ENCODE measurements at regions not wholly inside any gene's neighbourhood (a gene's known extent, or its start where the extent isn't known, plus 50 kb on each side); places are given as distances from the start of the nearest gene placed in this dataset.

DNA sequence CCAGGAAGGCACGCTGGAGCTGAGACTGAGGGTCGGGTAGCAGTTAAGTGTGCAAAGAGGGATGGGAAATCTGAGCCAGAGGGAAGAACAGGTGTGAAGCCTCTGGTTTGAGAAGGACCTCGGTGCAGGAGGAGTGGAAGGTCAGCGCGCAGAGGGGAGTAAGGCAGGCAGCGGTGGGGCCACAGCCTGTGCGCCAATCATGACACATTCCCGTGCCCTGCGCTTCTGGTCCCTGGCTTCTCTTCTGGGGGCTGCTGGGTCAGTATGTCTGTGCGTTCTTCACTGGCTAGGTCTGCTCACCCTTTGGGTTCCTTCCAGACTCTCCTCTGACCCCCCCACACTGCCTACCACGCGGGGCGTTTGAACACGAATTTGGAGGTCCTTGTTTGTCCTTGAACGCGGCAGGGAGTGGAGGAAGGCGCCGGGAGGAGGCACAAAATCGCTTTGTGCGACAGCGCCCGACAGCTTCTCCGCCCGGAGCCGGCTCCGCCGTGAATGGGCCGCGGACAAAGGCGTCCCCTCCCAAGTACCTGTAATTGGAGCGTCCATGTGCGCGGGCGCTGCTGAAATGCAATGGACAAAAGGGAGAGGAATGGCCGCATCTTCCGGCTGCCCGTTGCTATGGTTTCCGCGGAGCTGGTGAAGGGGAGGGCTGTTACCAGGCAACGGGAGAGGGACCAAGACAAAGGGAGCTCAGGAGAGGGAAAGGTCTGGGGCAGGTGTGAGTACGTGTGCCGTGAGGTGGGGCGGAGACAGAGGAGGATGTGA, 207.2 kb upstream of the SRRM4 start:
- Histone ChIP-seq H3K27ac (replicated peaks in 1 of 4) (no peak overlapping the region), H3K36me3 (no peaks in the 10 kb centered on the region), H3K4me3 (no peak overlapping the region), H3K9me3 (peaks cover 0 to 14% (median 0%) of the 10 kb centered on the region in 4 donors), H3K4me1 (peaks cover 0 to 6% (median 0%) of the 10 kb centered on the region in 4 donors), H3K27me3 (peaks cover 0 to 43% (median 0%) of the 10 kb centered on the region in 4 donors)
- TF ChIP-seq POLR2A (IDR thresholded peaks at IDR 0.05; ENCODE audit: low read depth) (no peak), POLR2AphosphoS5 (IDR thresholded peaks at IDR 0.05) (no peak), EP300 (IDR thresholded peaks at IDR 0.05) (no peak), CTCF (IDR thresholded peaks at IDR 0.05) (no peak)
- no peak for DNase-seq (ENCODE audit: extremely low spot score)
- intact Hi-C loops (cut with DNase I): no loop called here
- WGBS: 13% methylated on average over 43 of the region's 43 CpGs

DNA sequence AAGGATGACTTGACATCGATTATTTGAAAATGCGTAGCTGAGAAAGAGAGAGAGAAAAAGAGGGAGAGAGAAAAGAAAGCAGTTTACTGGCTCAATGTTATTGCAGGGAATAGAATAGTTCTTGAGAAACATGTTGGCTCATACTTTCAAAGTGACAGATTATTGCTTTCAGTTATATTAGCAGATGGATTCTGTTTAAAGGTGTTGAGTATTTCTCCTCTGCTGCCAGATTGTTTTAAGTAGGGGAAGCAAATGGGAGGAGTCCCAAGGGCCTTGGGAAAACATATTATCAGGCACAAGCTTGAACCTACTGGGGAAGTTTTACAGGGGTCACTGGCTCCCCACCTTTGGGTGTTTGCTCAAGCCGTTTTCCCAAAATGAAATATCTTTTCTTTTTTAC, 203.8 kb upstream of the SRRM4 start:
- no peak for TF ChIP-seq EP300 (IDR thresholded peaks at IDR 0.05)
- no peak for TF ChIP-seq POLR2AphosphoS5 (IDR thresholded peaks at IDR 0.05)
- TF ChIP-seq POLR2A (IDR thresholded peaks at IDR 0.05; ENCODE audit: low read depth): no peak
- Histone ChIP-seq H3K4me3 (no peak overlapping the region), H3K4me1 (peaks cover 0 to 6% (median 0%) of the 10 kb centered on the region in 4 donors), H3K27ac (replicated peaks in 1 of 4) (no peak overlapping the region), H3K27me3 (peaks cover 0 to 23% (median 0%) of the 10 kb centered on the region in 4 donors), H3K36me3 (no peaks in the 10 kb centered on the region), H3K9me3 (peaks cover 0 to 12% (median 0%) of the 10 kb centered on the region in 4 donors)
- 57% methylated on average over 3 of the region's 3 CpGs for WGBS
- no peak for DNase-seq (ENCODE audit: extremely low spot score)
- intact Hi-C loops (cut with DNase I): no loop called here

- intact Hi-C loops (cut with DNase I): no loop called here
- peaks cover 0 to 17% (median 0%) of the 10 kb centered on the region in 4 donors for H3K27me3 ChIP-seq
- WGBS: 66% methylated on average over 2 of the region's 2 CpGs
- H3K4me1 ChIP-seq: peaks cover 0 to 6% (median 0%) of the 10 kb centered on the region in 4 donors
- no peaks in the 10 kb centered on the region for H3K36me3 ChIP-seq
- TF ChIP-seq CTCF (IDR thresholded peaks at IDR 0.05) (no peak), EP300 (IDR thresholded peaks at IDR 0.05) (no peak), POLR2A (IDR thresholded peaks at IDR 0.05; ENCODE audit: low read depth) (no peak), POLR2AphosphoS5 (IDR thresholded peaks at IDR 0.05) (no peak)
- no peak overlapping the region for H3K4me3 ChIP-seq
- peak; percentile 50 for DNase-seq (ENCODE audit: extremely low spot score)
- peaks cover 0 to 7% (median 0%) of the 10 kb centered on the region in 4 donors for H3K9me3 ChIP-seq
- no peak overlapping the region for H3K27ac ChIP-seq (replicated peaks in 1 of 4)
Measured at GRCh38 chr12:118778077-118778476, 203.3 kb upstream of the SRRM4 start.

DNA sequence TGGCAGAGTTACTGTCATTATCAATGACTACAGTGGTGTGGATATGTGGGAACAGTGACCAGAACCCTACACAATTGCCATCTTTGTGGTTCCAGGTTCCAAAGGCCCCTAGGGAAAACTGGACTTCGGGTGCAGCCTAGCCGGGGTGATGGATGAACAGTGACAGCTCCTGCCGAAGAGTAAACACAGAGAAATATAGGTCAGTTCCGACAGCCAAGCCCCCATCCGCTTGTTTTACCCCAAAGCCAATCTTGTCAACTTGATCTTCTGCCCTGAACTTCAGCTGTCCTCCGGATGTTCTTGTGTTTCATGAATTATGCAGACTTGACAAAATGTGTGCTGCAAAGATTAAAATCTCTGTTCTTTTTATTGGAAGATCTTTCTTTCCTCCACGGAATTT, 200.4 kb upstream of the SRRM4 start:
- Histone ChIP-seq H3K4me1 (no peaks in the 10 kb centered on the region), H3K9me3 (no peaks in the 10 kb centered on the region), H3K4me3 (no peak overlapping the region), H3K27me3 (no peaks in the 10 kb centered on the region), H3K36me3 (no peaks in the 10 kb centered on the region), H3K27ac (replicated peaks in 1 of 4) (no peak overlapping the region)
- intact Hi-C loops (cut with DNase I): no loop called here
- TF ChIP-seq EP300 (IDR thresholded peaks at IDR 0.05) (no peak), POLR2AphosphoS5 (IDR thresholded peaks at IDR 0.05) (no peak), POLR2A (IDR thresholded peaks at IDR 0.05; ENCODE audit: low read depth) (no peak), CTCF (IDR thresholded peaks at IDR 0.05) (no peak)
- peak; percentile 85 for DNase-seq (ENCODE audit: extremely low spot score)
- 34% methylated on average over 6 of the region's 7 CpGs for WGBS

- Histone ChIP-seq H3K27me3 (no peaks in the 10 kb centered on the region), H3K4me1 (no peaks in the 10 kb centered on the region), H3K9me3 (no peaks in the 10 kb centered on the region), H3K36me3 (no peaks in the 10 kb centered on the region), H3K4me3 (no peak overlapping the region), H3K27ac (replicated peaks in 1 of 4) (no peak overlapping the region)
- TF ChIP-seq CTCF (IDR thresholded peaks at IDR 0.05) (no peak), POLR2A (IDR thresholded peaks at IDR 0.05; ENCODE audit: low read depth) (no peak), EP300 (IDR thresholded peaks at IDR 0.05) (no peak), POLR2AphosphoS5 (IDR thresholded peaks at IDR 0.05) (no peak)
- peak; percentile 45 for DNase-seq (ENCODE audit: extremely low spot score)
- intact Hi-C loops (cut with DNase I): no loop called here
- WGBS: 85% methylated on average over 3 of the region's 3 CpGs
Measured at GRCh38 chr12:118781692-118782091, 199.6 kb upstream of the SRRM4 start.
